IMR-90 (cell line): ENCODE measurements at regions not wholly inside any gene's neighbourhood (a gene's known extent, or its start where the extent isn't known, plus 50 kb on each side); places are given as distances from the start of the nearest gene placed in this dataset.

Source experiments
- ATAC-seq: fragments of 200-7000 bp; cut with Tn5 transposase; 2 replicates; pipeline ENCODE4 v1.9.1; 2020; ENCODE audit warnings: low read depth, mild to moderate bottlenecking, moderate library complexity
- BruUV-seq: library from RNA; stranded (reverse); fragments of 400-500 nt; replicated peaks from 2 replicates; lab custom pipeline; 2021; lab: Mats Ljungman, UMichigan
- CTCF ChIA-PET: fragments of 300-600 bp; formaldehyde crosslinking; extraction: SDS; loops from one replicate; lab custom pipeline; 2021; ENCODE audit warnings: antibody characterized with exemption; lab: Yijun Ruan, JAX
- POLR2A ChIA-PET: fragments of 300-600 bp; sonication (Branson Sonifier 250); formaldehyde crosslinking; loops from one replicate; lab custom pipeline; 2022; ENCODE audit warnings: antibody characterized with exemption; ENCODE audit not compliant: unreplicated experiment; lab: Charles Lee
- DNase-seq: peaks from one replicate; pipeline ENCODE4 v3.0.0; 2013
- H2AFZ ChIP-seq: replicated peaks from 2 replicates; pipeline ENCODE3; 2013; ENCODE audit warnings: low read length, mild to moderate bottlenecking; ENCODE audit not compliant: poor library complexity
- H2AK5ac ChIP-seq: 2 replicates; pipeline ENCODE4 v1.6.1; 2013; ENCODE audit warnings: low read depth, low read length, inconsistent platforms
- H2AK9ac ChIP-seq: replicated peaks from 2 replicates; pipeline ENCODE3; 2013; ENCODE audit warnings: mild to moderate bottlenecking, low read depth, low read length, moderate library complexity; ENCODE audit not compliant: poor library complexity
- H2BK120ac ChIP-seq: 2 replicates; pipeline ENCODE4 v1.6.1; 2013; ENCODE audit warnings: low read depth, low read length, inconsistent platforms
- H2BK15ac ChIP-seq: 3 replicates; pipeline ENCODE4 v1.6.1; 2013; ENCODE audit warnings: low read depth, low read length, inconsistent platforms
- H2BK20ac ChIP-seq: 2 replicates; pipeline ENCODE4 v1.6.1; 2013; ENCODE audit warnings: low read depth, mild to moderate bottlenecking, inconsistent platforms, low read length, moderate library complexity
- H2BK5ac ChIP-seq: 2 replicates; pipeline ENCODE4 v1.6.1; 2013; ENCODE audit warnings: mild to moderate bottlenecking, low read depth, low read length, inconsistent platforms; ENCODE audit not compliant: poor library complexity, severe bottlenecking
- H3K14ac ChIP-seq: replicated peaks from 2 replicates; pipeline ENCODE4 v1.6.1; 2013; ENCODE audit warnings: low read depth, low read length, inconsistent platforms
- H3K18ac ChIP-seq: 2 replicates; pipeline ENCODE4 v1.6.1; 2013; ENCODE audit warnings: low read depth, low read length, control low read depth
- H3K23ac ChIP-seq: 2 replicates; pipeline ENCODE4 v1.6.1; 2013; ENCODE audit warnings: low read depth, low read length, inconsistent platforms
- H3K27ac ChIP-seq: 2 replicates; pipeline ENCODE4 v1.5.1; 2013; ENCODE audit warnings: mild to moderate bottlenecking, control low read depth, low read length; ENCODE audit not compliant: insufficient read depth
- H3K27me3 ChIP-seq: 2 replicates; pipeline ENCODE4 v1.6.1; 2013; ENCODE audit warnings: low read length; ENCODE audit not compliant: control insufficient read depth, insufficient read depth
- H3K36me3 ChIP-seq: 2 replicates; pipeline ENCODE4 v1.6.1; 2013; ENCODE audit warnings: low read length, mixed read lengths; ENCODE audit not compliant: control insufficient read depth, insufficient read depth
- H3K4ac ChIP-seq: 2 replicates; pipeline ENCODE4 v1.6.1; 2013; ENCODE audit warnings: low read depth, low read length, inconsistent platforms
- H3K4me1 ChIP-seq: 2 replicates; pipeline ENCODE4 v1.6.1; 2013; ENCODE audit warnings: low read length, mixed read lengths; ENCODE audit not compliant: control insufficient read depth, insufficient read depth
- H3K4me2 ChIP-seq: 2 replicates; pipeline ENCODE4 v1.6.1; 2013; ENCODE audit warnings: low read depth, mild to moderate bottlenecking, control low read depth, low read length, moderate library complexity
- H3K4me3 ChIP-seq: 2 replicates; pipeline ENCODE4 v1.5.1; 2013; ENCODE audit warnings: low read depth, mild to moderate bottlenecking, control low read depth, low read length, moderate library complexity; ENCODE audit not compliant: insufficient read depth
- H3K56ac ChIP-seq: 2 replicates; pipeline ENCODE4 v1.6.1; 2013; ENCODE audit warnings: low read length, inconsistent platforms; ENCODE audit not compliant: insufficient read depth; ENCODE audit errors: extremely low read depth
- H3K79me1 ChIP-seq, 2 experiments: 2 replicates each; pipeline ENCODE4 v1.6.1; 2013; ENCODE audit warnings: low read length in 2 of 2, inconsistent platforms in 1 of 2, low read depth in 1 of 2
- H3K9ac ChIP-seq: 2 replicates; pipeline ENCODE4 v1.6.1; 2013; ENCODE audit warnings: low read depth, low read length, control low read depth
- H3K9me1 ChIP-seq: 2 replicates; pipeline ENCODE4 v1.6.1; 2013; ENCODE audit warnings: low read length, inconsistent platforms; ENCODE audit not compliant: insufficient read depth
- H3K9me3 ChIP-seq: 2 replicates; pipeline ENCODE4 v1.6.1; 2013; ENCODE audit warnings: low read length; ENCODE audit not compliant: control insufficient read depth, insufficient read depth
- H4K20me1 ChIP-seq: 2 replicates; pipeline ENCODE4 v1.6.1; 2013; ENCODE audit warnings: low read length, inconsistent platforms; ENCODE audit not compliant: insufficient read depth
- H4K5ac ChIP-seq: 2 replicates; pipeline ENCODE4 v1.6.1; 2013; ENCODE audit warnings: mild to moderate bottlenecking, low read depth, low read length, control low read depth
- H4K8ac ChIP-seq, 2 experiments: 2 replicates each; pipeline ENCODE4 v1.6.1; 2013; ENCODE audit warnings: low read depth in 2 of 2, low read length in 2 of 2, control low read depth in 1 of 2, inconsistent platforms in 1 of 2
- H4K91ac ChIP-seq: 2 replicates; pipeline ENCODE4 v1.6.1; 2013; ENCODE audit warnings: low read depth, low read length, inconsistent platforms; ENCODE audit not compliant: insufficient read depth
- CEBPB ChIP-seq: IDR thresholded peaks from 2 replicates; pipeline ENCODE4 v1.6.1; 2012; ENCODE audit warnings: low read depth, low read length, improper control_type of control experiment
- MXI1 ChIP-seq: IDR thresholded peaks from 2 replicates; pipeline ENCODE4 v1.6.1; 2012; ENCODE audit warnings: low read depth, mild to moderate bottlenecking, low read length, moderate library complexity, borderline replicate concordance
- POLR2A ChIP-seq: IDR thresholded peaks from 2 replicates; pipeline ENCODE4 v1.6.1; 2012; ENCODE audit warnings: mild to moderate bottlenecking, low read depth, low read length
- RAD21 ChIP-seq: IDR thresholded peaks from 2 replicates; pipeline ENCODE4 v1.6.1; 2012; ENCODE audit warnings: low read length, improper control_type of control experiment
- RFX5 ChIP-seq: IDR thresholded peaks from 2 replicates; pipeline ENCODE4 v1.8.0; 2012; ENCODE audit warnings: low read depth, mild to moderate bottlenecking, low read length, moderate library complexity
- SMC3 ChIP-seq: fragments of 150-350 bp; IDR thresholded peaks from 2 replicates; pipeline ENCODE4 v1.6.1; 2016; ENCODE audit warnings: low read depth, mild to moderate bottlenecking, antibody characterized with exemption, low read length, moderate library complexity
- USF2 ChIP-seq: fragments of 150-350 bp; IDR thresholded peaks from 2 replicates; pipeline ENCODE4 v1.6.1; 2017; ENCODE audit warnings: mild to moderate bottlenecking, antibody characterized with exemption, low read length, low read depth
- WGBS, 2 experiments: methylation state at CpG; one replicate each; pipeline versions ENCODE4 v1.1.5 to v1.1.7; 2013; ENCODE audit warnings: missing lambda C conversion rate in 2 of 2; ENCODE audit not compliant: insufficient read length in 1 of 2; ENCODE audit errors: extremely low coverage in 2 of 2; 5-methylcytosine and 5-hydroxymethylcytosine counted together
- dilution Hi-C: fragments of 300-500 bp; cut with HindIII; formaldehyde crosslinking; loops from one replicate; pipeline ENCODE4 v1.14.3; 2018; ENCODE audit warnings: low sequenced_read_pairs; ENCODE audit not compliant: unreplicated experiment
- in situ Hi-C: fragments of 300-500 bp; cut with MboI; formaldehyde crosslinking; loops from 3 replicates; pipeline ENCODE4 v1.14.3; 2019; ENCODE audit warnings: low sequenced_read_pairs, inconsistent platforms, mixed read lengths
- intact Hi-C: fragments of 100-400 bp; cut with micrococcal nuclease; formaldehyde crosslinking; loops from 2 replicates; pipeline ENCODE4 v1.10.0; 2022

- Histone ChIP-seq H3K4me2 (no peak overlapping the region), H3K14ac (no peak overlapping the region), H3K27me3 (no peaks in the 10 kb centered on the region), H2AFZ (no peak overlapping the region), H4K20me1 (no peaks in the 10 kb centered on the region), H3K9me3 (no peaks in the 10 kb centered on the region), H3K4me3 (no peak overlapping the region), H2AK9ac (no peak overlapping the region), H3K9me1 (no peaks in the 10 kb centered on the region), H3K23ac (no peak overlapping the region), H3K36me3 (no peaks in the 10 kb centered on the region), H2BK15ac (no peak overlapping the region), H3K4me1 (no peaks in the 10 kb centered on the region), H2BK20ac (no peak overlapping the region), H2BK120ac (no peak overlapping the region), H4K5ac (no peak overlapping the region), H2BK5ac (no peak overlapping the region), H3K9ac (no peak overlapping the region), H3K18ac (no peak overlapping the region), H4K91ac (no peak overlapping the region), H3K27ac (no peak overlapping the region), H2AK5ac (no peak overlapping the region), H3K56ac (no peak overlapping the region), H3K79me1 (no peaks in the 10 kb centered on the region), H4K8ac (no peak overlapping the region), H3K4ac (no peak overlapping the region)
- POLR2A ChIA-PET, result no interaction called here
- no peak for DNase-seq
- TF ChIP-seq USF2 (no peak), POLR2A (no peak), SMC3 (no peak), MXI1 (no peak), RFX5 (no peak), CEBPB (no peak), RAD21 (no peak)
- no TSS peak for BruUV-seq
- CTCF ChIA-PET, result no interaction called here
- dilution Hi-C loops, result no loop called here
- intact Hi-C loops, result no loop called here
- ATAC-seq, result no peak
- in situ Hi-C loops, result no loop called here
- WGBS, 2 experiments, result no CpG with 5 or more reads among the region's 3 CpGs
These were observed 1048.6 kb downstream of the FAM133A start for GRCh38 chrX:94722578-94722977.
